ENCODE measurements at regions not wholly inside any gene's neighbourhood (a gene's known extent, or its start where the extent isn't known, plus 50 kb on each side); places are given as distances from the start of the nearest gene placed in this dataset.

DNA sequence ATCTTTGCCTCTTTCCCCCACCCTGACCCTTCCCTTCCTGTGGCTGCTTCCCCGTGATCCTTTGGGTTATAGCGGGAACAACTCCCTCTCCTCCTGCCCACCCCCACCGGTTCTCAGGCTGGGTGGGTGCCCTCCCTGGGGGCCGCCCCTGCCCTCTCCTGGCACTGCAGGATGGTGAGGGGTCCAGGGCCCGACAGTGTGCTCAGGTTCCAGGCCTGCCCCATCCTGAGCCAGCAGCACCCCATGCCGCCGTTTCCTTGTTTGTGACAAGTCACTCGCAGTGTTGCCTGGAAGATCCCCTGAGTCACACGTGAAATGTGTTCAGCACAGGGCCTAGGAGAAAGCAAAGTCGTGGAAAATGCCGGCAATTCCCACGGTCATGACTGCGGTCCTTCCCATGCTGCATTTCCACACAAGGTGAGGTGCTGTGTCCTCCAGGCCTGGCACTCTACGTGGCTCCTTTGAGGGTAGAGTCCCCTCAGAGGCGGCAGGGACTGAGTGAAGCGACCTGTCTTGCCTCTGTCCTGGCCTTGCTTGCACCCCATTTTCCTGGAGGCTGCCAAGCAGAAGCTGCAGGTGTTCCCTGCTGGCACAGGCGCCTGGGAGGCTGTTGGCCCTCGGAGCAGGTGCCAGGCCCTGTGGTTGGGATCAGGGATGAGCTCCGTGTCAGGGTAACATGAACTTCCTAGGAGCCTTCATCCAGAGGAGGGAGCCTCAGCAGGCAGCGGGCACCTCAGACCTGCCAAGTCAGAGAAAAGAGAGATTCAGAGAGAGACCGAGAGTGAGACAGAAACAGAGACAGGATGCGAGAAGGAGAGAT, 80.5 kb upstream of the LINC01488 start:
- no peak overlapping the region for H3K27ac Mint-ChIP-seq
- no peak for ATAC-seq (ENCODE audit: low read depth)
- H3K4me1 Mint-ChIP-seq = peaks cover 12% of the 10 kb centered on the region
- H3K36me3 Mint-ChIP-seq = peaks cover 4% of the 10 kb centered on the region
- H3K4me3 Mint-ChIP-seq = no peak overlapping the region
- no peak for DNase-seq (ENCODE audit: low spot score in 2 of 2)
- peaks cover 7% of the 10 kb centered on the region for H3K9me3 Mint-ChIP-seq
- H3K27me3 Mint-ChIP-seq = peaks cover 8% of the 10 kb centered on the region

DNA sequence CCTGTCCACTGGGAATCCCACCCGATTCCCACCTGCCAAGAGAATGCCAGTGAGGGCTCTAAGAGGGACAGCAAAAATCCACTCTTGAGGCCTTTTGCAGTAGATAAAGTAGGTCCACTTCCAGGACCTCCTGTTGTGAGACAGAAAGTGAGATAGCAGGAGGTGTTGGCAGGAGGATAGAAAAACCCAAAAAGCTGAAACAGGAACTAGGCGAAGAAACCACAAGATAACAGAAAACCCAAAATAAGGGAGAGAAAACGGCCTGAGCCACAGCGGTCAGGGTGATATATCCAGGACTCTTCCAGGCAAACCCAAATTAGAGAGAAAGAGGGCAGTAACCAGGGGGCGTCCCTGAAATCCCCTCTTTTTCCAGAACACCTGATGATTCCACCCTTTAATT, 79.7 kb upstream of the LINC01488 start:
- Mint-ChIP-seq H3K4me3 (no peak overlapping the region), H3K9me3 (peaks cover 7% of the 10 kb centered on the region), H3K27ac (no peak overlapping the region), H3K27me3 (peaks cover 8% of the 10 kb centered on the region), H3K36me3 (peaks cover 4% of the 10 kb centered on the region), H3K4me1 (peaks cover 12% of the 10 kb centered on the region)
- ATAC-seq (ENCODE audit: low read depth) (no peak), DNase-seq (ENCODE audit: low spot score in 2 of 2) (no peak)

DNA sequence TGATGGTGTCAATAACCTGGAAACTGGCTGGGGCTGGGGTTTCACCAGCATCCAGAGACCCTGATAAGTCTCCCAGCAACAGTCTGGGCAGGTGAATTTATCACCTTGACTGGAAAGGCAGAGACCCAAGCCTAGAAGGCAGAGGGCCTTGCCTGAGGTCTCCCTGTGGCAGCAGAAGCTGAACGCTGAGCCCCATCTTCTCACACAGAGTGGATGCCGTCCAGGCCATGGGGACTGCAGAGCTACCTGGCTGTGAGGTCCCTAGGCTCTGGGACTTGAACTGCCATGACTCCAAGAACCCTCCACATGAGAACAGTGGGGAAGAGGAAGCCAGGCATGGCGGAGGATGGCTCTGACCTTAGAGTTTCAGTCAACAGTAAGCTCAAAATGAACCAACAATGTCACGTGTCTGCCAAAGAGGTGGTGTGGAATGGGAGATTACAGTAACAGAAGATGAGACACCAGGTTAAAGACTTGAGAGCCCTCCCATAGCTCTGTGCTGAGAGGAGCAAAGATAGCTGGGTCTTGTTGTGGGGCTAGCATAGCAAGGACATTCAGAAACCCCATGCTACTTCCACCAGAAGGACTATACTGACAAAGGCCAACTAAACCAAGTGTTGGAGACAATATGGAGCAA, 79.1 kb upstream of the LINC01488 start:
- ATAC-seq (ENCODE audit: low read depth) (no peak), DNase-seq (ENCODE audit: low spot score in 2 of 2) (no peak)
- Mint-ChIP-seq H3K36me3 (peaks cover 4% of the 10 kb centered on the region), H3K27me3 (peaks cover 8% of the 10 kb centered on the region), H3K9me3 (peaks cover 7% of the 10 kb centered on the region), H3K27ac (no peak overlapping the region), H3K4me3 (no peak overlapping the region), H3K4me1 (peaks cover 12% of the 10 kb centered on the region)

GRCh38 chr11:69403556-69404215, 77.8 kb upstream of the LINC01488 start:
- Mint-ChIP-seq H3K27me3 (peaks cover 11% of the 10 kb centered on the region), H3K4me3 (no peak overlapping the region), H3K36me3 (peaks cover 4% of the 10 kb centered on the region), H3K9me3 (peaks cover 7% of the 10 kb centered on the region), H3K4me1 (peaks cover 12% of the 10 kb centered on the region), H3K27ac (no peak overlapping the region)
- ATAC-seq (ENCODE audit: low read depth) (no peak), DNase-seq (ENCODE audit: low spot score in 2 of 2) (no peak)

GRCh38 chr11:69406060-69406459, 75.4 kb upstream of the LINC01488 start:
- Mint-ChIP-seq H3K9me3 (peaks cover 7% of the 10 kb centered on the region), H3K4me3 (no peak overlapping the region), H3K27me3 (peaks cover 17% of the 10 kb centered on the region), H3K27ac (no peak overlapping the region), H3K4me1 (peaks cover 15% of the 10 kb centered on the region), H3K36me3 (peaks cover 4% of the 10 kb centered on the region)
- ATAC-seq (ENCODE audit: low read depth) = no peak
- DNase-seq (ENCODE audit: low spot score in 2 of 2) = no peak

GRCh38 chr11:69409812-69410645, 71.4 kb upstream of the LINC01488 start:
- H3K4me3 Mint-ChIP-seq = no peak overlapping the region
- H3K4me1 Mint-ChIP-seq = peaks cover 6% of the 10 kb centered on the region
- H3K36me3 Mint-ChIP-seq = peaks cover 1% of the 10 kb centered on the region
- no peak for ATAC-seq (ENCODE audit: low read depth)
- peaks cover 18% of the 10 kb centered on the region for H3K27me3 Mint-ChIP-seq
- H3K27ac Mint-ChIP-seq = no peak overlapping the region
- H3K9me3 Mint-ChIP-seq = peaks cover 4% of the 10 kb centered on the region
- no peak for DNase-seq (ENCODE audit: low spot score in 2 of 2)

GRCh38 chr11:69411257-69411924, 70.1 kb upstream of the LINC01488 start:
- Mint-ChIP-seq H3K27ac (no peak overlapping the region), H3K9me3 (peaks cover 4% of the 10 kb centered on the region), H3K4me3 (no peak overlapping the region), H3K36me3 (peaks cover 1% of the 10 kb centered on the region), H3K4me1 (peaks cover 3% of the 10 kb centered on the region), H3K27me3 (peaks cover 18% of the 10 kb centered on the region)
- no peak for DNase-seq (ENCODE audit: low spot score in 2 of 2)
- no peak for ATAC-seq (ENCODE audit: low read depth)

DNA sequence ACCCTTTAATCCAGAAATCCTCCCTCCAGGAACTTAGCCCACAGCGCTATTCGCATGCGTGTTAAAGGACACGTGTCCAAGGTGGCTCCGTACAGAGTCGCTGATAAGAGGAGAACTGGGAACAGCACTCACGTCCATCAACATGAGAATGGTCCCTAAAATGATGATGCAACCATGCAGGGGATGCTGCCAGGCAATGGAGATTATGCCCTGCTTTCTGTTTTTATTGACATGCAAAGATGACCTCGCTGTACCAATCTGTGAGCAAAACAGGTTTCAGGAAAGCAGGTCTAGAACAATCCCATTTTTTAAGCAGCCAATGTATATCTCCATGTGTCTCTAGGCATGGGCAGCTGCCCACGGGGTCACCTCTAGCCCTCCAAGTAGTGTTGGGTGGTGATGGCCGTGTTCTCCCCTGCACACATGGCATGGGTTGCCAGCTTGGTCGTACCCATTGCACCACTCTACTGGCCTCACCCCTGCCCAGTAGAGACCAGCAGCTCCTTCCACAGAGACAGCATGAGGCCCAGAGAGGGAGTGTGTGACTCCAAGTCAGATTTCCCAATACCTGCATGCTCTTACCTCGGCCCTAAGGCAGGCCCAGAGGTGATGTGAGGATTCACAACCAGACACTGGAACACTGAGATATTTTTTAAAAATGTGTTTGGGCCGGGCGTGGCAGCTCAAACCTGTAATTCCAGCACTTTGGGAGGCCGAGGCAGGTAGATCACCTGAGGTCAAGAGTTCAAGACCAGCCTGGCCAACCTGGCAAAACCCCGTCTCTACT, 68.3 kb upstream of the LINC01488 start:
- no peak for ATAC-seq (ENCODE audit: low read depth)
- Mint-ChIP-seq H3K27ac (no peak overlapping the region), H3K4me1 (peaks cover 3% of the 10 kb centered on the region), H3K27me3 (peaks cover 18% of the 10 kb centered on the region), H3K36me3 (peaks cover 1% of the 10 kb centered on the region), H3K4me3 (no peak overlapping the region), H3K9me3 (peaks cover 4% of the 10 kb centered on the region)
- no peak for DNase-seq (ENCODE audit: low spot score in 2 of 2)

GRCh38 chr11:69413993-69414392, 67.5 kb upstream of the LINC01488 start:
- H3K9me3 Mint-ChIP-seq = peaks cover 4% of the 10 kb centered on the region
- no peak overlapping the region for H3K27ac Mint-ChIP-seq
- no peak overlapping the region for H3K4me3 Mint-ChIP-seq
- peaks cover 3% of the 10 kb centered on the region for H3K4me1 Mint-ChIP-seq
- peaks cover 10% of the 10 kb centered on the region for H3K27me3 Mint-ChIP-seq
- DNase-seq (ENCODE audit: low spot score in 2 of 2) = no peak
- H3K36me3 Mint-ChIP-seq = peaks cover 1% of the 10 kb centered on the region
- no peak for ATAC-seq (ENCODE audit: low read depth)

- H3K27me3 Mint-ChIP-seq = peaks cover 9% of the 10 kb centered on the region
- ATAC-seq (ENCODE audit: low read depth) (no peak), DNase-seq (ENCODE audit: low spot score in 2 of 2) (no peak)
- H3K27ac Mint-ChIP-seq = no peak overlapping the region
- H3K4me3 Mint-ChIP-seq = no peak overlapping the region
- peaks cover 1% of the 10 kb centered on the region for H3K36me3 Mint-ChIP-seq
- H3K9me3 Mint-ChIP-seq = peaks cover 4% of the 10 kb centered on the region
- peaks cover 3% of the 10 kb centered on the region for H3K4me1 Mint-ChIP-seq
Measured at GRCh38 chr11:69414773-69415187, 66.7 kb upstream of the LINC01488 start.

- Mint-ChIP-seq H3K9me3 (peaks cover 4% of the 10 kb centered on the region), H3K36me3 (peaks cover 1% of the 10 kb centered on the region), H3K27ac (no peak overlapping the region), H3K27me3 (peaks cover 7% of the 10 kb centered on the region), H3K4me3 (no peak overlapping the region), H3K4me1 (no peaks in the 10 kb centered on the region)
- DNase-seq (ENCODE audit: low spot score in 2 of 2) (no peak), ATAC-seq (ENCODE audit: low read depth) (no peak)
Measured at GRCh38 chr11:69415411-69416142, 65.9 kb upstream of the LINC01488 start.

DNA sequence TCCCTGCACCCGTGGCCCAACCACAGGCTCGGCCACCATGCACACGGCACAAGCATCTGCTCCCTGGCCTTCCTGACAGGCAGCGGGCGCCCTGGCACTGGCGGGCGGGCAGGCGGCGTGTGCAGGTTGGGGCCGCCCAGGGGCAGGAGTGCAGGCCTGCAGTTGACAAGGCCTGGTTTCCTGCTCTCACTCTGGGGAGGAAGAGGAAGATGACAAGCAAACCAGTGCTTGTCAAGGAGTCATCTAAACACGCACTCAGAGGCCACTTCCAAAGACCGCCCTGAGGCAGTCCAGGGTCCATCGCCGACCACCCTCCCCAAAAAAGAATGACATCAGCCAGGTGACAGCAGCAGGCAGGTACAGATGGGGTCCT, 65.3 kb upstream of the LINC01488 start:
- Mint-ChIP-seq H3K4me1 (no peaks in the 10 kb centered on the region), H3K36me3 (peaks cover 1% of the 10 kb centered on the region), H3K4me3 (no peak overlapping the region), H3K27me3 (peaks cover 7% of the 10 kb centered on the region), H3K9me3 (peaks cover 4% of the 10 kb centered on the region), H3K27ac (no peak overlapping the region)
- ATAC-seq (ENCODE audit: low read depth) (no peak), DNase-seq (ENCODE audit: low spot score in 2 of 2) (no peak)

Measured in memory B cell (primary cell).